Immature natural killer cell (primary cell): ENCODE measurements at regions not wholly inside any gene's neighbourhood (a gene's known extent, or its start where the extent isn't known, plus 50 kb on each side); places are given as distances from the start of the nearest gene placed in this dataset.

Experiments used
- DNase-seq, 3 donors: peaks; one replicate each; pipeline ENCODE4 v3.0.0; 2022; ENCODE audit warnings: mixed read lengths in 1 of 3
- H3K27ac Mint-ChIP-seq, 6 donors: one replicate each; pipeline ENCODE4 v1.8.0; 2020; ENCODE audit warnings: mixed read lengths in 6 of 6, mild to moderate bottlenecking in 5 of 6, inconsistent platforms in 4 of 6, moderate library complexity in 3 of 6
- H3K27me3 Mint-ChIP-seq, 3 donors: one replicate each; pipeline ENCODE4 v1.8.0; 2020 to 2021; ENCODE audit warnings: low read depth in 3 of 3, mild to moderate bottlenecking in 3 of 3, mixed read lengths in 3 of 3, moderate library complexity in 3 of 3, inconsistent platforms in 1 of 3
- H3K36me3 Mint-ChIP-seq, 3 donors: one replicate each; pipeline ENCODE4 v1.8.0; 2020; ENCODE audit warnings: mixed read lengths in 3 of 3, inconsistent platforms in 2 of 3, mild to moderate bottlenecking in 2 of 3
- H3K4me1 Mint-ChIP-seq, 2 donors: one replicate each; pipeline ENCODE4 v1.8.0; 2020; ENCODE audit warnings: inconsistent platforms in 2 of 2, mild to moderate bottlenecking in 2 of 2, mixed read lengths in 2 of 2, moderate library complexity in 1 of 2
- H3K4me3 Mint-ChIP-seq, 5 donors: one replicate each; pipeline ENCODE4 v1.8.0; 2020; ENCODE audit warnings: mild to moderate bottlenecking in 5 of 5, mixed read lengths in 5 of 5, inconsistent platforms in 3 of 5, moderate library complexity in 3 of 5
- H3K9me3 Mint-ChIP-seq, 6 donors: one replicate each; pipeline ENCODE4 v1.8.0; 2020; ENCODE audit warnings: mild to moderate bottlenecking in 6 of 6, mixed read lengths in 6 of 6, inconsistent platforms in 4 of 6, moderate library complexity in 3 of 6

DNA sequence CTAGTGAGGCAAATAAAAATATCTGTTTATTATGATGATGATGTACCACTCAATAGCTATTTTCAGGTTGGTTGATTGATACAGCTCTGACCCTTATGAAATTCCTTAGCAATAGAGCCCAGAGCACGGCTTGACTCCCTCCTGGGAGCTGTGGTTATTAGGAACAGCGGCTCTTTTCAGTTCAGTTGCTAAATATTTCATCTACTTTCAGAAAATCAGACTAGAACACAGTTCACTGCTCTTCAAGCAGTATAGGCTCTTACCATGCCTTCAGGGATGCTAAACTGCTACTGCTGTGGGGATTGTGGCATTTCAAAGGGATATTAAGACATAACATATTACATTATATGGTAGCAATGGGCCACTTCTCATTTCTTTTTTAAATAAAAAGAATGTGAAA, 218.8 kb downstream of the SNCA start:
- Mint-ChIP-seq H3K27me3 (no peaks in the 10 kb centered on the region), H3K4me3 (no peak overlapping the region), H3K27ac (no peak overlapping the region), H3K4me1 (peaks cover 0 to 2% of the 10 kb centered on the region in 2 donors), H3K9me3 (no peaks in the 10 kb centered on the region), H3K36me3 (no peaks in the 10 kb centered on the region)
- no peak for DNase-seq

DNA sequence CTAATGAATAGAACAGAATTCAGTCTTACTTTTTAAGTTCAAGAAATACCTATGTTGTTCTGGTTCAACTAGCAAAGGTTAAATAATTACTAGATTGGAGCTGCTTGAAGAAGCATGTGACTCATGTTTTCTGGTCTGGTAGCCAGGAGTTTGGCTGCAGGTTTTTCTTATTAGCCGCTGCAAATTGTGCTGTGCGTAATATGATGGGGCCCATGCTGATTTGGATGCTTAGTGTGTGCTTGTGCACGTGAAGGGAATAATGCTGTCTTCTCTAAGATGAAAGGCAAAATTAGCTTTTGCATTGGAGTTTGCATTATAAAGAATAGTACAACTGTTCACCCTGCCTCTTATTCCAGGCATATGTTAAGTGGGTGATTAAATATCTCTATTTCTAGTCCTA, 219.6 kb downstream of the SNCA start:
- no peaks in the 10 kb centered on the region for H3K27me3 Mint-ChIP-seq
- no peaks in the 10 kb centered on the region for H3K9me3 Mint-ChIP-seq
- no peaks in the 10 kb centered on the region for H3K36me3 Mint-ChIP-seq
- no peak overlapping the region for H3K4me3 Mint-ChIP-seq
- no peak overlapping the region for H3K27ac Mint-ChIP-seq
- H3K4me1 Mint-ChIP-seq = peaks cover 0 to 2% of the 10 kb centered on the region in 2 donors
- DNase-seq = no peak

DNA sequence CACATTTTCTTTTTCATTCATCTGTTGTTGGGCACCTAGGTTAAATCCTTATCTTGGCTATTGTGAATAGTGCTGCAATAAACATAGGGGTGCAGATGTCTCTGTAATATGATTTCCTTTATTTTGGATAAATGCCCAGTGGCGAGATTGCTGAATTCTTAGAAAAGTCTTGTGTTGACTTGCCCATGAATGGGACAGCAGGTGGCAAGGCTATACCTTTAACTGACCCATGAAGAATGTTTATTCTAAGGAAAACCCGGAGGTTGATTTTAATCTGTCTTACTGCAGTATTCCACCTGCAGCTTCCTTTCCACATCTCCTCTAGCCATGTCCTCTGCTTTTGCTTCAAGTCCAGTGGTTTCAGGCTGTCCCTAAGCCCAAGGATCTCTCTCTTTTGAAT, 220.6 kb downstream of the SNCA start:
- Mint-ChIP-seq H3K27ac (no peak overlapping the region), H3K4me1 (peaks cover 0 to 2% of the 10 kb centered on the region in 2 donors), H3K4me3 (no peak overlapping the region), H3K27me3 (no peaks in the 10 kb centered on the region), H3K36me3 (no peaks in the 10 kb centered on the region), H3K9me3 (no peaks in the 10 kb centered on the region)
- no peak for DNase-seq

DNA sequence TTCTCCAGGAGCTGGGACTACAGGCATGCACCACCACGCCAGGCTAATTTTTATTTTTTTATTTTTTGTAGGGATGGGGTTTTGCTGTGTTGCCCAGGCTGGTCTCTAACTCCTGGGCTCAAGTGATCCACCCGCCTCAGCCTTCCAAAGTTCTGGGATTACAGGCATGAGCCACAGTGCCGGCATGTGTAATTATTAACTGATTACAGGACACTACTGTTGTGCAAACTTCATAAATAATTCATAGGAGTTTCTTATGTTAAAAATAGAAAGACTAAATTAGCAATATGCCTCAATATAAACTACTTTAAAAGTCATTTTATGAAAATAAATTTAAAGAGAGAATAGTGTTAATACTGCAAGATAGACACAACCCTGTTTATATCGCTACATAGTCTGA, 221.9 kb downstream of the SNCA start:
- no peak for DNase-seq
- Mint-ChIP-seq H3K4me1 (peaks cover 0 to 2% of the 10 kb centered on the region in 2 donors), H3K4me3 (no peak overlapping the region), H3K27ac (no peak overlapping the region), H3K27me3 (no peaks in the 10 kb centered on the region), H3K36me3 (no peaks in the 10 kb centered on the region), H3K9me3 (no peaks in the 10 kb centered on the region)

DNA sequence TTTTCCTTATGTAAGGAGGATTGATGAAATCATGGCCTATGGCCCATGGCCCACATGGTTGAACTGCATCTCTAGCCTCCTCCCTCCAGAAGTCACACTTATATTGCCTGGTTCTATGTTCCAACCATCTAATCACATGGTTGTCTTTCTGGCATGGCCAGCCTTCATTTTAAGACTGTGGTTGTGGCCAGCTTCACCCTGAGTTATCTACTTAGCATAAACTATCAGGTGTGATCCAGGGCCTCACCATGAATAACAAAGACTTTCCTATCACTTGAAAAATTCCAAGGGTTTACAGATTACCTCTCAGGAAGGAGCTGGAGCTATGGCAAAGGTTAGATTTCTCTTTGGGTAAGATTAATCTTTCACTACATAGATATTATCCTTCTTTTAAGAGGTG, 222.8 kb downstream of the SNCA start:
- Mint-ChIP-seq H3K36me3 (no peaks in the 10 kb centered on the region), H3K4me1 (peaks cover 0 to under 1% of the 10 kb centered on the region in 2 donors), H3K4me3 (no peak overlapping the region), H3K27me3 (no peaks in the 10 kb centered on the region), H3K27ac (no peak overlapping the region), H3K9me3 (no peaks in the 10 kb centered on the region)
- no peak for DNase-seq

DNA sequence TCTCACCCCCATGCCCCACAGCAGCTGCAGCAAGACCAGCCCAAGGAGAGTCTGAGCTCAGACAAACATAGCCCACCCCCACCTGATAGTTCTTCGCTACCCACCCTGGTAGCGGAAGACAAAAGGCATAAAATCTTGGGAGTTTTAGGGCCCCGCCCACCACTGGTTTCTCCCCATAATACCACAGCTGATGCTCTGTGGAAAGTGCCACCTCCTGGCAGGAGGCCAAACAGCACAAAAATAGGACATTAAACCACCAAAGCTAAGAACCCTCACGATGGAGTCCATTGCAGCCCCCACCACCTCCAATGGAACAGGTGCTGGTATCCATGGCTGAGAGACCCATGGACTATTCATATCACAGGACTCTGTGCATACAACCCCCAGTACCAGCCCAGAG, 226.7 kb downstream of the SNCA start:
- Mint-ChIP-seq H3K27ac (no peak overlapping the region), H3K27me3 (peaks cover 0 to 1% (median 0%) of the 10 kb centered on the region in 3 donors), H3K9me3 (no peaks in the 10 kb centered on the region), H3K36me3 (no peaks in the 10 kb centered on the region), H3K4me1 (no peaks in the 10 kb centered on the region), H3K4me3 (no peak overlapping the region)
- no peak for DNase-seq

DNA sequence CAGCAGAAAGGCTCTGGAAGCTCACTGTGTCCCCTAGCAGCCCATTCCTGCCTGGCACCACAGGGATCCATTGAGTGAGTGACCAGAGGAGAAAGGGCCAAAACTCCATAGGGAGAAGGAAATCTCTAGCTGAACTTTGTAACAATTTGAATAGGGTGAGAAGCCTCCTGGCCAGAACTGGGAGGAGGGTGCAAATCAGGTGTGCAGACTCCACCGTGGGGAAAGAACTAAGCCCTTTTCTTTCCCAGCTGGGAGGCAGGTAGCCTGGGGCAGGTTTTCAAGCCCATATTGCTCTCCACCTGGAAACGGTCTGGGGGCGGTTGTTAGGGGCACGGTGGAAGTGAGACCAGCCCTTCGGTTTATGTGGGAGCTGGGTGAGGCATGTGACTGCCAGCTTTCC, 227.2 kb downstream of the SNCA start:
- H3K9me3 Mint-ChIP-seq = no peaks in the 10 kb centered on the region
- no peak overlapping the region for H3K27ac Mint-ChIP-seq
- no peak for DNase-seq
- no peaks in the 10 kb centered on the region for H3K36me3 Mint-ChIP-seq
- H3K27me3 Mint-ChIP-seq = peaks cover 0 to 2% (median 1%) of the 10 kb centered on the region in 3 donors
- H3K4me1 Mint-ChIP-seq = no peaks in the 10 kb centered on the region
- no peak overlapping the region for H3K4me3 Mint-ChIP-seq

DNA sequence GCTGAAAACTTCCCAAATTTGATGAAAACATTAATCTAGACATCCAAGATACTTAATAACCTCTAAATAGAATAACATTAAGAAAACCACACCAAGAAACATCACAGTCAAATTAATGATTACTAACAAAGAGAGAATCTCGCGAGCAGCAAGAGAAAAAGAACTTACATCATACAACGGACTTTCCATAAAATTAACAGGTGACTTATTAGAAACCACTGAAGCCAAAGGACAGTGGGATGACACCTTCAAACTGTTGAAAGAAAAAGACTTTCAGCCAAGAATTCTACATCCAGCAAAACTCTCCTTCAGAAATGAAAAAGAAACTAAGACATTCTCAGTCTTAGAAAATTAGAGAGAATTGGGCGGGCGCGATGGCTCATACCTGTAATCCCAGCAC, 232.0 kb downstream of the SNCA start:
- no peak for DNase-seq
- no peak overlapping the region for H3K27ac Mint-ChIP-seq
- no peaks in the 10 kb centered on the region for H3K9me3 Mint-ChIP-seq
- H3K4me3 Mint-ChIP-seq = no peak overlapping the region
- H3K27me3 Mint-ChIP-seq = peaks cover 0 to 6% (median 4%) of the 10 kb centered on the region in 3 donors
- no peaks in the 10 kb centered on the region for H3K36me3 Mint-ChIP-seq
- H3K4me1 Mint-ChIP-seq = no peaks in the 10 kb centered on the region

DNA sequence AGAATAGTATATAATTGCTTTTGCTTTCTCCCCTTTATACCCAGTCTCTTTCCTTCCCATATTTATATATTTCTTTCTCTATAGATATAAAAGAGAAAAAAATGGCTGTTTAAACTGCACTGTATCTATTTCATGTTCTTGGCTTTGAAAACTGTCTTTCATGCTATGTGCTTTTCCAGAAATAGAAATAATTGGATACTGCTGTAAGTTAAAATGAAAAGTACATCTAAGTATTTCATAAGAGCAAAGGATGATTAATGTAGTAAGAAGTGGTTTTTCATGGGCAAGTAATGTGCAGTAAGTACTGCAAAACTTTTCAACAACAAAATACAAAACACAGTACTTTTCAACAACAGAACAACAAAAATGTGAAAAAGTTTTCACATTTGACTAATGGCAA, 237.9 kb downstream of the SNCA start:
- Mint-ChIP-seq H3K4me1 (no peaks in the 10 kb centered on the region), H3K36me3 (no peaks in the 10 kb centered on the region), H3K9me3 (no peaks in the 10 kb centered on the region), H3K27me3 (peaks cover 0 to 3% (median 2%) of the 10 kb centered on the region in 3 donors), H3K27ac (no peak overlapping the region), H3K4me3 (no peak overlapping the region)
- no peak for DNase-seq

DNA sequence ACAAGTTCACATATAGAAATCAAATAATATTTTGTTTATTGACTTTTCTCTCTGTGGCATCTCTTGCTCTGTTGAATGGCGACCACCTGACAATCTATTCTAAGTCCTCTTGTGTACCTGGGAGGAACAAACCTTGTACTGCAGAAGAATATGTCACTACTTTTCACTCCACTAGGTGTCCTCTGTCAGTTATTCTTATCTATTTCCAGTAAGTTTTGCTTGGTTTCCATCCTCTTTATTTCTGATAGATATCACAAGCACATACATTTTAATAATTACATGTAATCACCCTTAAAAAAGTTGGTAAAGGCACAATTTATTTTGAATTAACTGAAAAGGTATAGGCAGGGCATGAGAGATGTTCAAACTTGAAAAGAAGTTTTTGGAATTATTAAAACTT, 238.4 kb downstream of the SNCA start:
- Mint-ChIP-seq H3K27ac (no peak overlapping the region), H3K9me3 (no peaks in the 10 kb centered on the region), H3K4me1 (no peaks in the 10 kb centered on the region), H3K4me3 (no peak overlapping the region), H3K36me3 (no peaks in the 10 kb centered on the region), H3K27me3 (peaks cover 0 to 3% (median under 1%) of the 10 kb centered on the region in 3 donors)
- DNase-seq = no peak

DNA sequence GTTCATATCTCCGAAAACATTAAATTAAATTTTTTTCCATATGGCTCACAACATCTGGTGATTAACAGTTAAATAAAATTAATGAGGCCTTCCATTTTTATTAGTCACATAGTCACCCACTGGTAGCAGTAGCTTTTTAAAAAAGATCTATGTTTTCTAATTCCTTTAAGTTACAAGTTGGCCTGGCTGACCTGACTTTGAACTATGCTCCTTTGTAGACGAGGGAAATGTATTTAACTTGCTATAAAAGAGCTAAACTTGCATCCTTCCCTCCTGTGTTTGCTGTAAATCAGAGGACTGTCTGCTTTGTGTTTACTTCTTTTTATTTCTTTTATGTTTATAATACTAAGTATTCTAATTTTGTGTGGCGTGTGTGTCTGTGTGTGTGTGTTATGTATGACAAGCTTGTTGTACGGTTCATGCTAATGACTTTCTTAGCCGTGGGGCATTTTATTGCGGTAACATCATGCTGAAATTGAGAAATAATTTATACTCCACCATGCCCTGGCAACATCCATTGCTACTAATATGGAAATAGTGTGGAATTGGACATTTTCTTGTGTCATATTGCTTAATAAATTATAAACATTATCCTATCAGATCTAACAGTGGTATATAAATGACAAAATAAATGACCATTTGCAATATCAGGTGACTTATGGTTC, 241.7 kb downstream of the SNCA start:
- Mint-ChIP-seq H3K4me1 (no peaks in the 10 kb centered on the region), H3K9me3 (no peaks in the 10 kb centered on the region)
- no peak for DNase-seq

DNA sequence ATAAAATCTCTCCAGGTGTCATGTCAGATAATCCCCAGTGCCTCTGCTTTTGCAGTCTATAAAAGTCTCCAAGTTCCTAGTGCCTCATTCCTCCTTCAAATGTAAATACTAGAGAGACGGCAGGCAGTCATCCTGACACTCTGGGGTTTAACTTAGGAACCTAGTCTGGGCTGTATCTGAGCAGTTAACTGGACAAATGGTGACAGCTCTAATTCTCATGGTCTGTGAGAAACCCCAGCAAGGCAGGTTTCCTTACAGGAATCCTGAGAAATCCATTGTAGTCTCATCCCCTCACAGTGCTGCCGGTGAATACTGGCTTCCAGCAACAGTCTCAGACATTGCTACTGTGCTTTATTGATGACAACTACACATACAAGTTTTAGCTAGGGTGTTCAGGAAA, 246.8 kb downstream of the SNCA start:
- Mint-ChIP-seq H3K27me3 (no peaks in the 10 kb centered on the region), H3K4me1 (no peaks in the 10 kb centered on the region), H3K27ac (no peak overlapping the region), H3K36me3 (no peaks in the 10 kb centered on the region), H3K4me3 (no peak overlapping the region), H3K9me3 (no peaks in the 10 kb centered on the region)
- no peak for DNase-seq

More for the DNA sequence above, 241.7 kb downstream of the SNCA start:
- no peaks in the 10 kb centered on the region for H3K36me3 Mint-ChIP-seq
- no peak overlapping the region for H3K27ac Mint-ChIP-seq
- H3K4me3 Mint-ChIP-seq = no peak overlapping the region
- H3K27me3 Mint-ChIP-seq = no peaks in the 10 kb centered on the region

DNA sequence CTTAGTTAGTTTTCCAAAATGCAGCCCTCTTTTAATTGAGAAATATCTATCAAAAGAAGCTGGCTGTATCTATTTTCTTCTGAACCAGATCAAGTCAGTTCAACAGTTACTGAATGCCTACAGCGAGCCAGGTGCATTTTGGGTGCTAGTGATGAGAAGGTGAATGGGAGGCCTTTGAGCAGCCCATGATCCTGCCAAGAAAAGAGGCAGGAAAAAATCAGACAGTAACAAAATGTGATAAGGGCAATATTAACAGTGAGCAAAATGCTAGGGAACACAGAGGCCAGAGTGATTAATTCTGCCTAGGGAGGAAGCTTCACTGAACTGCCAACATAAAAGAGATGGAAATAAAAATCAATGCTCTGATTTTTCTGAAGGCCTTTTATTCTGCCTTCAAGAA, 248.5 kb downstream of the SNCA start:
- H3K4me3 Mint-ChIP-seq = no peak overlapping the region
- DNase-seq = no peak
- no peak overlapping the region for H3K27ac Mint-ChIP-seq
- no peaks in the 10 kb centered on the region for H3K4me1 Mint-ChIP-seq
- no peaks in the 10 kb centered on the region for H3K9me3 Mint-ChIP-seq
- H3K36me3 Mint-ChIP-seq = no peaks in the 10 kb centered on the region
- no peaks in the 10 kb centered on the region for H3K27me3 Mint-ChIP-seq

DNA sequence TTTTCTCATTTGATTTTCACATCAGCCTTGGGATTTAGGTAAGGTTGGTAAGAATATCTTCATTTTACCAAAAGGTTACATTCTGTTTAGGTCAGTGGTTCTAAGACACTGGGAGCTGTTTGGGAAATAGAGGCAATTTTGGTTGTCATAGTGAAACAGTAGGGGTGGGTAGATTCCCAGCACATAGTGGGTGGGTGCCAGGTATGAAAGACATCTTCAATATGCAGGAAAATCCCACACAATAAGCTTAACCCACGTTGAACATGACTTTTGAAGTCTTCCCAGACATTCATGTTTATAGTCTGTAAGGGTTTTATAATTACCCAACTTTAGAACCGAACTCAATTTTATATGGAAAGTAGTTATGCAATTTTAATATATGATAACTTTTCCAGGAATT, 249.6 kb downstream of the SNCA start:
- H3K4me3 Mint-ChIP-seq = no peak overlapping the region
- no peak overlapping the region for H3K27ac Mint-ChIP-seq
- no peaks in the 10 kb centered on the region for H3K9me3 Mint-ChIP-seq
- H3K4me1 Mint-ChIP-seq = no peaks in the 10 kb centered on the region
- H3K36me3 Mint-ChIP-seq = no peaks in the 10 kb centered on the region
- DNase-seq = no peak
- H3K27me3 Mint-ChIP-seq = no peaks in the 10 kb centered on the region

DNA sequence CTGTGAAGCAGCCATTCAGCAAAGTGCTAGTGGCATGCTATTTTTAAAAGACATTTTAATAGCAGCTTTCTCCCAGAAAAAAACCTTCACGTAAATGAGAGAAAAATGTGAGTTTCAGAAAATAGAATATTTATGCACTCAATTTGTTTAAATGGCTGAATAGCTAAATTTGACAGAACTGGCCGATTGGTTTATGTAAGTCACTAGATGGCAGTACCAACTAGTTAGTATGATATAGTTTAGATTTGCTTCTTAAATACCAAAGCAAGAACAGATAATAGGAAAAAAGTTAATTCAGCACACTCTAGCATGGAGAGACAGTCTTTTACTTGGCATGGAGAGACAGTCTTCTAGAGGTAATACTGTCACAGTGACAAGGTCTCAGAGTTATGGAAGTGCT, 250.1 kb downstream of the SNCA start:
- Mint-ChIP-seq H3K4me3 (no peak overlapping the region), H3K4me1 (no peaks in the 10 kb centered on the region), H3K27me3 (no peaks in the 10 kb centered on the region), H3K36me3 (no peaks in the 10 kb centered on the region), H3K9me3 (no peaks in the 10 kb centered on the region), H3K27ac (no peak overlapping the region)
- no peak for DNase-seq
